ENCODE measurements at regions not wholly inside any gene's neighbourhood (a gene's known extent, or its start where the extent isn't known, plus 50 kb on each side); places are given as distances from the start of the nearest gene placed in this dataset.
A peak's percentile ranks its signal among the peaks of the same experiment; 100 is the strongest.

GRCh38 chr2:5939553-5939952 lies 247.4 kb downstream of the SOX11 start:
- no peak for TF ChIP-seq ZC3H10 (CRISPR knock-in tag; IDR thresholded peaks at IDR 0.05)
- TF ChIP-seq RARB (CRISPR knock-in tag; IDR thresholded peaks at IDR 0.05) = no peak
- no peak for TF ChIP-seq ZNF70 (CRISPR knock-in tag; IDR thresholded peaks at IDR 0.05)
- TF ChIP-seq CSRNP3 (CRISPR knock-in tag; IDR thresholded peaks at IDR 0.05) = no peak
- no peak for TF ChIP-seq BACH2 (CRISPR knock-in tag; IDR thresholded peaks at IDR 0.05; ENCODE audit: borderline replicate concordance)
- TF ChIP-seq TCF4 (CRISPR knock-in tag; IDR thresholded peaks at IDR 0.05; ENCODE audit: borderline replicate concordance) = no peak
- TF ChIP-seq ISL1 (CRISPR knock-in tag; IDR thresholded peaks at IDR 0.05) = no peak
- no peak for TF ChIP-seq OSR1 (CRISPR knock-in tag; IDR thresholded peaks at IDR 0.05)
- TF ChIP-seq ZFP3 (CRISPR knock-in tag; IDR thresholded peaks at IDR 0.05) = peak; percentile 96
- no peak for ATAC-seq

DNA sequence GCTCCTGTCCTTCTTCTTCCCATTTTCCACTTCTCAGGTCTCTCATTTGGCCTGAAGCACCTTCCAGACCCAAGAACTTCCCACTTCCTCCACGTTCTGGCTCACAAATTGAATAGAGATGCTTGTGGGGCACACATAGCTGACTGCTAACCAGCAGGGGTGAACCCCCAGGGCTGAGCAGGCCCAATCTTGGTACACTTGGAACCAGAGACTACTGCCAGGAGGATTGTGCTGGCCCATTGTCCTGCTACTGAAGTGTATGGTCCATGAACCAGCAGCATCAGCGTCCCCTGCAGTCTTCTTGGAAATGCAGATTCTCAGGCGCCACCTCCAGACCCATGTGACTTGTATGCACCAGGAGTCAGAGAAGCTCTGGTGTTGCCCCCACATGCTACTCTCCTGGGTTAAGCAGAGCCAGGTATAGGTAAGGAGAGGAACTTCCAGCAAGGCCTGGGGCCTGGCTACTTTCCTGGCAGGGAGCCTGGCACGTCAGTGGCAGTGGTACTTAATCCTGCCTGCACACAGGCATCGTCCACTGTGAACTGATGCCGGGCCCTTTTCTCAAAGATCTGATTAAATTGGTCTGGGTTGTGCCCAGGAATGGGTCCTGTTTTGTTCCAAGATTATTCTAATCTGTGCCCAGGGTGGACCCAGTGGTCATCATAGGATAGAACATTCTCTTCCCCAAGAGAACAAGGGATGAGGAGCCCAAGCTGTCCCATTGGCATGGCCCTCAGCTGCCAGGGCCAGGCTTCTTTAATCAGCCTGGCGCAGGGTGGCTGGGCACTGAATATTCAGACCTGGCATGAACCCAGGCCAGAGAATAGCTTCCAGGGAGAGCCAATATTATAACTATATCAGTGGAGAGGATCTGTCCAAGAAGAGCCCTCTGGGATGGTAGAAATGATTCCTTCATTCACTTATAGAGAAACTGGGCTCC lies 248.7 kb downstream of the SOX11 start:
- ATAC-seq = no peak
- no peak for TF ChIP-seq ARNTL (CRISPR knock-in tag; IDR thresholded peaks at IDR 0.05; ENCODE audit: borderline replicate concordance, low read depth)
- no peak for TF ChIP-seq PPARA (CRISPR knock-in tag; IDR thresholded peaks at IDR 0.05; ENCODE audit: borderline replicate concordance)
- TF ChIP-seq ZC3H10 (CRISPR knock-in tag; IDR thresholded peaks at IDR 0.05) = no peak
- no peak for TF ChIP-seq BACH2 (CRISPR knock-in tag; IDR thresholded peaks at IDR 0.05; ENCODE audit: borderline replicate concordance)
- no peak for TF ChIP-seq GLIS3 (CRISPR knock-in tag; IDR thresholded peaks at IDR 0.05)
- TF ChIP-seq CSDC2 (CRISPR knock-in tag; IDR thresholded peaks at IDR 0.05) = no peak

- ATAC-seq = no peak
- TF ChIP-seq ISL1 (CRISPR knock-in tag; IDR thresholded peaks at IDR 0.05) = no peak
- no peak for TF ChIP-seq CSDC2 (CRISPR knock-in tag; IDR thresholded peaks at IDR 0.05)
- TF ChIP-seq ARNTL (CRISPR knock-in tag; IDR thresholded peaks at IDR 0.05; ENCODE audit: borderline replicate concordance, low read depth) = no peak
- no peak for TF ChIP-seq ESRRG (CRISPR knock-in tag; IDR thresholded peaks at IDR 0.05)
- TF ChIP-seq GLIS3 (CRISPR knock-in tag; IDR thresholded peaks at IDR 0.05) = no peak
Measured at GRCh38 chr2:5942204-5942603, 250.0 kb downstream of the SOX11 start.

DNA sequence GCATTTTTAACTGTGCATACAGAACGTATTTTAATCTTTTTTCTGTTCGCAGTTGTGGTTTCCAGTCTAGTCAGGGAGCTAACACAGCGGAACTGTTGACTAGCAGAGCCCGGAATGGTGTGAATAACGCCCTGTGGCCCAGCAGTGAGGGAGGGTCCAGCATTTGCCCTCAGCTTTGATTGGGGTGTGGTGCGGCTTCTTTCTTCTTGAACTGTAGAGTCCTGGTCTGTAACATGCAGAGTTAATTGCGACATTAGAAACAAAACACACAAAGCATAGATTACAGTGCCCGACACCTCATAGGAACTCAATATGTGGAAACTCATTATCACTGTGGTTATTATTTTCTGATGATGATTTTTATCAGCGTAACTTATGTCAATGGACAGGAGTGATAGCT lies 253.6 kb downstream of the SOX11 start:
- ATAC-seq = no peak
- TF ChIP-seq ZNF70 (CRISPR knock-in tag; IDR thresholded peaks at IDR 0.05) = no peak
- TF ChIP-seq ZC3H10 (CRISPR knock-in tag; IDR thresholded peaks at IDR 0.05) = no peak
- TF ChIP-seq CREB5 (CRISPR knock-in tag; IDR thresholded peaks at IDR 0.05; ENCODE audit: low read depth) = no peak
- TF ChIP-seq PPARA (CRISPR knock-in tag; IDR thresholded peaks at IDR 0.05; ENCODE audit: borderline replicate concordance) = no peak
- TF ChIP-seq ZNF565 (CRISPR knock-in tag; conservative IDR thresholded peaks at IDR 0.05; ENCODE audit: low read depth) = no peak
- TF ChIP-seq ZNF8 (CRISPR knock-in tag; IDR thresholded peaks at IDR 0.05) = no peak
- TF ChIP-seq GLIS3 (CRISPR knock-in tag; IDR thresholded peaks at IDR 0.05) = no peak
- TF ChIP-seq ZFP30 (CRISPR knock-in tag; IDR thresholded peaks at IDR 0.05) = no peak
- TF ChIP-seq ESRRG (CRISPR knock-in tag; IDR thresholded peaks at IDR 0.05) = no peak
- TF ChIP-seq, protein P1, sequence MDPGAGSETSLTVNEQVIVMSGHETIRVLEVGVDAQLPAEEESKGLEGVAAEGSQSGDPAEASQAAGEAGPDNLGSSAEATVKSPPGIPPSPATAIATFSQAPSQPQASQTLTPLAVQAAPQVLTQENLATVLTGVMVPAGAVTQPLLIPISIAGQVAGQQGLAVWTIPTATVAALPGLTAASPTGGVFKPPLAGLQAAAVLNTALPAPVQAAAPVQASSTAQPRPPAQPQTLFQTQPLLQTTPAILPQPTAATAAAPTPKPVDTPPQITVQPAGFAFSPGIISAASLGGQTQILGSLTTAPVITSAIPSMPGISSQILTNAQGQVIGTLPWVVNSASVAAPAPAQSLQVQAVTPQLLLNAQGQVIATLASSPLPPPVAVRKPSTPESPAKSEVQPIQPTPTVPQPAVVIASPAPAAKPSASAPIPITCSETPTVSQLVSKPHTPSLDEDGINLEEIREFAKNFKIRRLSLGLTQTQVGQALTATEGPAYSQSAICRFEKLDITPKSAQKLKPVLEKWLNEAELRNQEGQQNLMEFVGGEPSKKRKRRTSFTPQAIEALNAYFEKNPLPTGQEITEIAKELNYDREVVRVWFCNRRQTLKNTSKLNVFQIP (CRISPR knock-in tag; IDR thresholded peaks at IDR 0.05; ENCODE audit: borderline replicate concordance, low read depth) = no peak
- TF ChIP-seq OSR1 (CRISPR knock-in tag; IDR thresholded peaks at IDR 0.05) = no peak
- no peak for TF ChIP-seq TOX (CRISPR knock-in tag; IDR thresholded peaks at IDR 0.05; ENCODE audit: borderline replicate concordance)
- TF ChIP-seq RARB (CRISPR knock-in tag; IDR thresholded peaks at IDR 0.05) = no peak
- TF ChIP-seq, protein P2, sequence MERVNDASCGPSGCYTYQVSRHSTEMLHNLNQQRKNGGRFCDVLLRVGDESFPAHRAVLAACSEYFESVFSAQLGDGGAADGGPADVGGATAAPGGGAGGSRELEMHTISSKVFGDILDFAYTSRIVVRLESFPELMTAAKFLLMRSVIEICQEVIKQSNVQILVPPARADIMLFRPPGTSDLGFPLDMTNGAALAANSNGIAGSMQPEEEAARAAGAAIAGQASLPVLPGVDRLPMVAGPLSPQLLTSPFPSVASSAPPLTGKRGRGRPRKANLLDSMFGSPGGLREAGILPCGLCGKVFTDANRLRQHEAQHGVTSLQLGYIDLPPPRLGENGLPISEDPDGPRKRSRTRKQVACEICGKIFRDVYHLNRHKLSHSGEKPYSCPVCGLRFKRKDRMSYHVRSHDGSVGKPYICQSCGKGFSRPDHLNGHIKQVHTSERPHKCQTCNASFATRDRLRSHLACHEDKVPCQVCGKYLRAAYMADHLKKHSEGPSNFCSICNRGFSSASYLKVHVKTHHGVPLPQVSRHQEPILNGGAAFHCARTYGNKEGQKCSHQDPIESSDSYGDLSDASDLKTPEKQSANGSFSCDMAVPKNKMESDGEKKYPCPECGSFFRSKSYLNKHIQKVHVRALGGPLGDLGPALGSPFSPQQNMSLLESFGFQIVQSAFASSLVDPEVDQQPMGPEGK (CRISPR knock-in tag; IDR thresholded peaks at IDR 0.05; ENCODE audit: borderline replicate concordance) = no peak
- no peak for TF ChIP-seq CSDC2 (CRISPR knock-in tag; IDR thresholded peaks at IDR 0.05)

Data from SK-N-SH treated with all-trans-retinoic acid at 6 μM for 48 hours (cell line).